DOHH2 (cell line): ENCODE measurements at regions not wholly inside any gene's neighbourhood (a gene's known extent, or its start where the extent isn't known, plus 50 kb on each side); places are given as distances from the start of the nearest gene placed in this dataset.

Source experiments
- H3F3A ChIP-seq: fragments of 200-600 bp; sonication (generic), shearing (Covaris generic); 2 replicates; pipeline ENCODE4 v1.6.0; 2016; ENCODE audit warnings: antibody characterized with exemption, mild to moderate bottlenecking; ENCODE audit not compliant: control insufficient read depth, insufficient read depth
- H3K27ac ChIP-seq: fragments of 200-600 bp; sonication (generic); 2 replicates; pipeline ENCODE4 v1.5.1; 2014; ENCODE audit warnings: low read depth, mild to moderate bottlenecking, low read length, moderate library complexity
- H3K27me3 ChIP-seq: fragments of 200-600 bp; sonication (generic); 2 replicates; pipeline ENCODE4 v1.6.1; 2014; ENCODE audit warnings: mild to moderate bottlenecking, low read length, mixed read lengths; ENCODE audit not compliant: control insufficient read depth
- H3K36me3 ChIP-seq: fragments of 200-600 bp; sonication (generic); 2 replicates; pipeline ENCODE4 v1.6.1; 2014; ENCODE audit warnings: mild to moderate bottlenecking, low read length, moderate library complexity, mixed read lengths; ENCODE audit not compliant: control insufficient read depth
- H3K4me1 ChIP-seq: fragments of 200-600 bp; sonication (generic); 2 replicates; pipeline ENCODE4 v1.6.1; 2014; ENCODE audit warnings: mild to moderate bottlenecking, low read length, mixed read lengths; ENCODE audit not compliant: control insufficient read depth
- H3K4me2 ChIP-seq: fragments of 200-600 bp; sonication (generic); 2 replicates; pipeline ENCODE4 v1.6.0; 2014; ENCODE audit warnings: mild to moderate bottlenecking, low read length, moderate library complexity
- H3K4me3 ChIP-seq: fragments of 200-600 bp; sonication (generic); 2 replicates; pipeline ENCODE4 v1.5.1; 2014; ENCODE audit warnings: mild to moderate bottlenecking, low read length, mixed read lengths
- H3K79me2 ChIP-seq: fragments of 200-600 bp; sonication (generic); 2 replicates; pipeline ENCODE4 v1.6.1; 2014; ENCODE audit warnings: mild to moderate bottlenecking, low read length, mixed read lengths; ENCODE audit not compliant: control insufficient read depth
- H3K9me2 ChIP-seq: fragments of 200-600 bp; sonication (generic); replicated peaks from 2 replicates; pipeline ENCODE4 v1.6.1; 2014; ENCODE audit warnings: mild to moderate bottlenecking, low read length, mixed read lengths; ENCODE audit not compliant: control insufficient read depth
- H3K9me3 ChIP-seq: fragments of 200-600 bp; sonication (generic); 2 replicates; pipeline ENCODE4 v1.6.1; 2014; ENCODE audit warnings: antibody characterized with exemption, low read length, mixed read lengths; ENCODE audit not compliant: control insufficient read depth, insufficient read depth
- H4K20me1 ChIP-seq: fragments of 200-600 bp; sonication (generic); 2 replicates; pipeline ENCODE4 v1.6.0; 2014; ENCODE audit warnings: low read depth, mild to moderate bottlenecking, antibody characterized with exemption, low read length, moderate library complexity; ENCODE audit not compliant: control insufficient read depth, insufficient read depth
- CTCF ChIP-seq: fragments of 200-600 bp; sonication (generic); IDR thresholded peaks from one replicate; pipeline ENCODE4 v1.5.1; 2014; ENCODE audit warnings: antibody characterized with exemption, mild to moderate bottlenecking, low read depth, low read length; ENCODE audit not compliant: poor library complexity, severe bottlenecking
- EZH2phosphoT487 ChIP-seq: fragments of 200-600 bp; sonication (generic); IDR thresholded peaks from 2 replicates; pipeline ENCODE4 v1.6.1; 2017; ENCODE audit warnings: borderline replicate concordance, mild to moderate bottlenecking, antibody characterized with exemption, low read length, moderate library complexity, mixed read lengths

DNA sequence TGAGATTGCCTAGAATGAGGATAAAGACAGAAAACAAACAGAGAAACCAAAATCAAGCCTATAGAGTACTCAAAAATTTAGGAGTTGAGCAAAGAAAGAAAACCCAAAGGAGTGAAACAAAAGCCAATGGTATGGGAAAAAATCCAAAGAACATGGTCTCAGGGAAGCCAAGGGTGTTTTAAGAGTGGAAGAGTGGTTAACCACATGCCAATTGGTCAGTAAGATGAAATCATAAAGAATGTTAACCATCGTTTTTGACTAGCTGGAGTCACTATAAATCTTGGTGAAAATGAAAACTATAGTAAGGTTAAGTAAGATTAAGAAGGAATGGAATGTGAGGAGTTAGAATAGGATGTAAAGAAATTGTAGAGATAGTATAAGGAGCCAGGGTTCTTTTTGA, 64.7 kb upstream of the RPL34 start:
- Histone ChIP-seq H3K27me3 (no peaks in the 10 kb centered on the region), H4K20me1 (no peaks in the 10 kb centered on the region), H3K4me1 (peaks cover 23% of the 10 kb centered on the region), H3K4me3 (no peak overlapping the region), H3K9me2 (no peaks in the 10 kb centered on the region), H3K36me3 (no peaks in the 10 kb centered on the region), H3K4me2 (no peak overlapping the region), H3K27ac (no peak overlapping the region), H3K9me3 (no peaks in the 10 kb centered on the region), H3F3A (no peaks in the 10 kb centered on the region), H3K79me2 (no peaks in the 10 kb centered on the region)
- TF ChIP-seq CTCF: no peak
- TF ChIP-seq EZH2phosphoT487: no peak

GRCh38 chr4:108547682-108548081, 72.7 kb upstream of the RPL34 start:
- Histone ChIP-seq H3K27me3 (no peaks in the 10 kb centered on the region), H3K4me2 (no peak overlapping the region), H3K9me2 (no peaks in the 10 kb centered on the region), H3K4me3 (no peak overlapping the region), H4K20me1 (no peaks in the 10 kb centered on the region), H3K36me3 (no peaks in the 10 kb centered on the region), H3K79me2 (no peaks in the 10 kb centered on the region), H3K27ac (no peak overlapping the region), H3K9me3 (no peaks in the 10 kb centered on the region), H3K4me1 (peaks cover 6% of the 10 kb centered on the region; the same call in 1 of the 2 replicates), H3F3A (no peaks in the 10 kb centered on the region)
- no peak for TF ChIP-seq EZH2phosphoT487
- TF ChIP-seq CTCF: no peak

- no peaks in the 10 kb centered on the region for H3K27me3 ChIP-seq
- no peaks in the 10 kb centered on the region for H3F3A ChIP-seq
- no peaks in the 10 kb centered on the region for H3K36me3 ChIP-seq
- no peaks in the 10 kb centered on the region for H4K20me1 ChIP-seq
- no peaks in the 10 kb centered on the region for H3K9me2 ChIP-seq
- H3K79me2 ChIP-seq: no peaks in the 10 kb centered on the region
- H3K9me3 ChIP-seq: no peaks in the 10 kb centered on the region
- no peak for TF ChIP-seq EZH2phosphoT487
- no peak overlapping the region for H3K4me3 ChIP-seq
- no peak overlapping the region for H3K4me2 ChIP-seq
- H3K4me1 ChIP-seq: peaks cover under 1% of the 10 kb centered on the region; the same call in 1 of the 2 replicates
- H3K27ac ChIP-seq: no peak overlapping the region
These were observed 73.6 kb upstream of the RPL34 start for GRCh38 chr4:108546728-108547127.

GRCh38 chr4:108544481-108544880, 75.9 kb upstream of the RPL34 start:
- H3K27me3 ChIP-seq: no peaks in the 10 kb centered on the region
- no peak overlapping the region for H3K27ac ChIP-seq
- H3K9me3 ChIP-seq: no peaks in the 10 kb centered on the region
- H3K79me2 ChIP-seq: no peaks in the 10 kb centered on the region
- H3K9me2 ChIP-seq: no peaks in the 10 kb centered on the region
- H4K20me1 ChIP-seq: no peaks in the 10 kb centered on the region
- TF ChIP-seq EZH2phosphoT487: no peak
- no peak for TF ChIP-seq CTCF
- H3K4me3 ChIP-seq: no peak overlapping the region
- no peaks in the 10 kb centered on the region for H3K36me3 ChIP-seq
- no peak overlapping the region for H3K4me2 ChIP-seq
- no peaks in the 10 kb centered on the region for H3K4me1 ChIP-seq
- H3F3A ChIP-seq: no peaks in the 10 kb centered on the region
